MM.1S (cell line): ENCODE measurements at regions not wholly inside any gene's neighbourhood (a gene's known extent, or its start where the extent isn't known, plus 50 kb on each side); places are given as distances from the start of the nearest gene placed in this dataset.
"Not testable (repeated sequence)": the region's sequence is repeated elsewhere in the genome, so short reads cannot be mapped to it uniquely, and the experiment has no call there.

Experiments
- DNase-seq: peaks from one replicate; pipeline ENCODE4 v3.0.0-alpha.2; 2015
- H2AFZ ChIP-seq: fragments of 300-600 bp; sonication (generic); 2 replicates; pipeline ENCODE4 v1.6.0; 2016; ENCODE audit warnings: antibody characterized with exemption, low read length
- H3F3A ChIP-seq: fragments of 300-600 bp; sonication (generic); 2 replicates; pipeline ENCODE4 v1.6.1; 2016; ENCODE audit warnings: mild to moderate bottlenecking, antibody characterized with exemption, low read length, moderate library complexity, mixed read lengths; ENCODE audit not compliant: insufficient read depth
- H3K27ac ChIP-seq: fragments of 300-600 bp; sonication (generic); 2 replicates; pipeline ENCODE4 v1.5.1; 2016; ENCODE audit warnings: mild to moderate bottlenecking, low read length
- H3K27me3 ChIP-seq: fragments of 300-600 bp; sonication (generic); replicated peaks from 2 replicates; pipeline ENCODE4 v1.6.0; 2016; ENCODE audit warnings: low read length; ENCODE audit not compliant: insufficient read depth
- H3K36me3 ChIP-seq: fragments of 300-600 bp; sonication (generic); replicated peaks from 2 replicates; pipeline ENCODE4 v1.6.1; 2016; ENCODE audit warnings: mild to moderate bottlenecking, low read length, mixed read lengths; ENCODE audit not compliant: insufficient read depth
- H3K4me1 ChIP-seq: fragments of 300-600 bp; sonication (generic); 2 replicates; pipeline ENCODE4 v1.6.1; 2016; ENCODE audit warnings: low read length, mixed read lengths
- H3K4me2 ChIP-seq: fragments of 300-600 bp; sonication (generic); 2 replicates; pipeline ENCODE4 v1.6.0; 2016; ENCODE audit warnings: low read depth, low read length
- H3K4me3 ChIP-seq: fragments of 300-600 bp; sonication (generic); 2 replicates; pipeline ENCODE4 v1.5.1; 2016; ENCODE audit warnings: low read length, mixed read lengths
- H3K79me2 ChIP-seq: fragments of 300-600 bp; sonication (generic); 2 replicates; pipeline ENCODE4 v1.6.1; 2016; ENCODE audit warnings: mixed run types, low read length, mixed read lengths
- H3K9ac ChIP-seq: fragments of 300-600 bp; sonication (generic); 2 replicates; pipeline ENCODE4 v1.6.1; 2016; ENCODE audit warnings: low read length, mixed read lengths
- H3K9me2 ChIP-seq: fragments of 300-600 bp; sonication (generic); replicated peaks from 2 replicates; pipeline ENCODE4 v1.6.1; 2016; ENCODE audit warnings: mild to moderate bottlenecking, low read length, mixed read lengths; ENCODE audit not compliant: insufficient read depth
- H3K9me3 ChIP-seq: fragments of 300-600 bp; sonication (generic); replicated peaks from 2 replicates; pipeline ENCODE4 v1.6.1; 2016; ENCODE audit warnings: mild to moderate bottlenecking, low read length, mixed read lengths; ENCODE audit not compliant: insufficient read depth
- H4K20me1 ChIP-seq: fragments of 300-600 bp; sonication (generic); 2 replicates; pipeline ENCODE4 v1.6.1; 2016; ENCODE audit warnings: mild to moderate bottlenecking, low read length, moderate library complexity, mixed read lengths; ENCODE audit not compliant: insufficient read depth
- CTCF ChIP-seq: fragments of 300-600 bp; sonication (generic); IDR thresholded peaks from 2 replicates; pipeline ENCODE4 v1.5.1; 2016; ENCODE audit warnings: antibody characterized with exemption, low read length, mixed read lengths
- EZH2 ChIP-seq: fragments of 300-600 bp; sonication (generic); optimal IDR thresholded peaks from 2 replicates; pipeline ENCODE3; 2017; ENCODE audit warnings: low read depth, mild to moderate bottlenecking, antibody characterized with exemption, low read length, mixed read lengths
- EZH2phosphoT487 ChIP-seq: fragments of 300-600 bp; sonication (generic); IDR thresholded peaks from 2 replicates; pipeline ENCODE4 v1.6.1; 2018; ENCODE audit warnings: antibody characterized with exemption, low read length

GRCh38 chr11:38710262-38710661 lies 2112.2 kb upstream of the RAG2 start:
- H3K4me3 ChIP-seq = no peak overlapping the region
- H3K9me2 ChIP-seq = no peaks in the 10 kb centered on the region
- no peaks in the 10 kb centered on the region for H3K4me1 ChIP-seq
- no peak overlapping the region for H3K9ac ChIP-seq
- H3K4me2 ChIP-seq = no peak overlapping the region
- no peaks in the 10 kb centered on the region for H3K36me3 ChIP-seq
- DNase-seq = no peak
- no peak overlapping the region for H2AFZ ChIP-seq
- no peaks in the 10 kb centered on the region for H3K79me2 ChIP-seq
- no peaks in the 10 kb centered on the region for H3K27me3 ChIP-seq
- no peak overlapping the region for H3K27ac ChIP-seq
- no peaks in the 10 kb centered on the region for H4K20me1 ChIP-seq
- no peaks in the 10 kb centered on the region for H3F3A ChIP-seq
- TF ChIP-seq CTCF = no peak
- no peak for TF ChIP-seq EZH2
- TF ChIP-seq EZH2phosphoT487 = no peak
- no peaks in the 10 kb centered on the region for H3K9me3 ChIP-seq

- no peaks in the 10 kb centered on the region for H3K79me2 ChIP-seq
- no peak overlapping the region for H3K9ac ChIP-seq
- H3K4me1 ChIP-seq = no peaks in the 10 kb centered on the region
- H3K27ac ChIP-seq = no peak overlapping the region
- no peak overlapping the region for H2AFZ ChIP-seq
- TF ChIP-seq EZH2phosphoT487 = no peak
- TF ChIP-seq CTCF = no peak
- TF ChIP-seq EZH2 = no peak
- no peaks in the 10 kb centered on the region for H3K9me2 ChIP-seq
- H4K20me1 ChIP-seq = no peaks in the 10 kb centered on the region
- no peaks in the 10 kb centered on the region for H3K36me3 ChIP-seq
- H3K27me3 ChIP-seq = no peaks in the 10 kb centered on the region
- H3K9me3 ChIP-seq = no peaks in the 10 kb centered on the region
- no peak for DNase-seq
- no peak overlapping the region for H3K4me3 ChIP-seq
- no peaks in the 10 kb centered on the region for H3F3A ChIP-seq
- H3K4me2 ChIP-seq = no peak overlapping the region
Observed at GRCh38 chr11:38700111-38700510, 2102.1 kb upstream of the RAG2 start.

- Histone ChIP-seq H3K9me2 (no peaks in the 10 kb centered on the region), H3F3A (no peaks in the 10 kb centered on the region), H3K4me3 (no peak overlapping the region), H3K79me2 (no peaks in the 10 kb centered on the region), H3K4me1 (no peaks in the 10 kb centered on the region), H3K27me3 (no peaks in the 10 kb centered on the region), H3K27ac (no peak overlapping the region), H3K9ac (no peak overlapping the region), H4K20me1 (no peaks in the 10 kb centered on the region), H2AFZ (no peak overlapping the region), H3K9me3 (no peaks in the 10 kb centered on the region), H3K4me2 (no peak overlapping the region), H3K36me3 (no peaks in the 10 kb centered on the region)
- DNase-seq = no peak
- no peak for TF ChIP-seq EZH2
- no peak for TF ChIP-seq EZH2phosphoT487
- TF ChIP-seq CTCF = no peak
Observed at GRCh38 chr11:38693306-38693705, 2095.3 kb upstream of the RAG2 start.

- not testable (repeated sequence) for H3K27me3 ChIP-seq, H3K9ac ChIP-seq, H3K27ac ChIP-seq, H3K9me3 ChIP-seq, H3K9me2 ChIP-seq, H3K4me3 ChIP-seq, H3K4me2 ChIP-seq, H2AFZ ChIP-seq, H3K79me2 ChIP-seq, H3K36me3 ChIP-seq, H3K4me1 ChIP-seq, H3F3A ChIP-seq, H4K20me1 ChIP-seq, DNase-seq
Observed at GRCh38 chr11:38690211-38690610, 2092.2 kb upstream of the RAG2 start.
